ENCODE measurements at regions not wholly inside any gene's neighbourhood (a gene's known extent, or its start where the extent isn't known, plus 50 kb on each side); places are given as distances from the start of the nearest gene placed in this dataset.

DNA sequence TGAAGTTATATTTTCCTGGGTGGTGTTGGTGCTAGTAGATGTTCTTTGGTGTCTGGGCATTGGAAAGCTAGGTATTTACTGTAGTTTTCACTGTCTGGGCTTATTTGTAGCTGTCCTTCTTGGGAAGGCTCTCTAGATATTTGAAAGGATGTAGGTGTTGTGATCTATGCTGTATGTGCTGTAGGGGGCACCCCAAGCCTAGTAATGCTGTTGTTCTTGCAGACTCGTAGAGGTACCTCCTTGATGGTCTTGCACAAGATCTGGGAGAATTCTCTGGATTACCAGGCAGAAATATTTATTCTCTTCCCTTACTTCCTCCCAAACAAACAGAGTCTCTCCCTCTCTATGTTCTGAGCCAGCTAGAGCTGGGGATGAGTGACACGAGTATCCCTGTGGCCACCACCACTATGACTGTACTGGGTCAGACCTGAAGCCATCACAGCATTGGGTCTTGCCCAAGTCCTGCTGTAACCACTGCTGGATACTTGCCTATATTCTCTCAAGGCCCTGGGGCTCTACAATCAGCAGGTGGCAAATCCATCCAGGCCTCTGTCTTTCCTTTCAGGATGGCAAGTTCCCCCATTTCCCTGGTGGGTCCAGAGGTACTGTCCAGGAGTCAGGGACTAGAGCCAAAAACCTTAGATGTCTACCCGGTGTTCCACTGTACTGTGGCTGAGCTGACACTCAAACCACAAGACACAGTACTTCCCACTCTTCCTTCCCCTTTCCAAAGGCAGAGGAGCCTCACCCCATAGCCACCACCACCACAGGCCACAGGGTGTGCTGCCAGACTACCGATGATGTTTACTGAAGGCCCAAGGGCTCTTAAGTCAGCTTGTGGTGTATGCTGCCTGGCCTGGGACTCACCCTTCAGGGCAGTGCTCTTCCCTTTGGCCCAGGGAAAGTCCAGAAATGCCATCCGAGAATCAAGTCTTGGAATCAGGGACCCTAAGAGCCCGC lies 195.2 kb upstream of the DPPA4 start:
- H3K9me3 ChIP-seq (replicated peaks), result no peaks in the 10 kb centered on the region
- no peaks in the 10 kb centered on the region for H3K36me3 ChIP-seq
- no peak overlapping the region for H3K27ac ChIP-seq
- DNase-seq (ENCODE audit: low read depth in 1 of 2, low spot score in 2 of 2), result no peak
- no peaks in the 10 kb centered on the region for H3K27me3 ChIP-seq (replicated peaks)
- H3K4me1 ChIP-seq (replicated peaks), result no peaks in the 10 kb centered on the region
- no peak overlapping the region for H3K4me3 ChIP-seq

DNA sequence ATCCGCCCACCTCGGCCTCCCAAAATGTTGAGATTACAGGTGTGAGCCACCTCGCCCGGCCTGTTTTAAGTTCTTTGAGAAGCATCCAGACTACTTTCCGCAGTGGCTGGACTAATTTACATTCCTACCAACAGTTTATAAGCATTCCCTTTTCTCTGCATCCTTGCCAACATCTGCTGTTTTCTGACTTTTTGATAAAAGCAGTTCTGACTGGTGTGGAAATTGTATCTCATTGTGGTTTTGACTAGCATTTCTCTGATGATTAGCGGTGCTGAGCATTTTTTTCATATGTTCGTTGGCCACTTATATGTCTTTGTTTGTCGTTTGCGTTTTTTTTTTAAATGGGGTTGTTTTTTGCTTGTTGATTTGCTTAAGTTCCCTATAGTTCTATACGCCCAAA lies 208.4 kb upstream of the DPPA4 start:
- no peak for DNase-seq (ENCODE audit: low read depth in 1 of 2, low spot score in 2 of 2)
- Histone ChIP-seq H3K27ac (no peak overlapping the region), H3K4me3 (no peak overlapping the region), H3K4me1 (replicated peaks) (no peaks in the 10 kb centered on the region), H3K27me3 (replicated peaks) (no peaks in the 10 kb centered on the region), H3K9me3 (replicated peaks) (no peaks in the 10 kb centered on the region), H3K36me3 (no peaks in the 10 kb centered on the region)

DNA sequence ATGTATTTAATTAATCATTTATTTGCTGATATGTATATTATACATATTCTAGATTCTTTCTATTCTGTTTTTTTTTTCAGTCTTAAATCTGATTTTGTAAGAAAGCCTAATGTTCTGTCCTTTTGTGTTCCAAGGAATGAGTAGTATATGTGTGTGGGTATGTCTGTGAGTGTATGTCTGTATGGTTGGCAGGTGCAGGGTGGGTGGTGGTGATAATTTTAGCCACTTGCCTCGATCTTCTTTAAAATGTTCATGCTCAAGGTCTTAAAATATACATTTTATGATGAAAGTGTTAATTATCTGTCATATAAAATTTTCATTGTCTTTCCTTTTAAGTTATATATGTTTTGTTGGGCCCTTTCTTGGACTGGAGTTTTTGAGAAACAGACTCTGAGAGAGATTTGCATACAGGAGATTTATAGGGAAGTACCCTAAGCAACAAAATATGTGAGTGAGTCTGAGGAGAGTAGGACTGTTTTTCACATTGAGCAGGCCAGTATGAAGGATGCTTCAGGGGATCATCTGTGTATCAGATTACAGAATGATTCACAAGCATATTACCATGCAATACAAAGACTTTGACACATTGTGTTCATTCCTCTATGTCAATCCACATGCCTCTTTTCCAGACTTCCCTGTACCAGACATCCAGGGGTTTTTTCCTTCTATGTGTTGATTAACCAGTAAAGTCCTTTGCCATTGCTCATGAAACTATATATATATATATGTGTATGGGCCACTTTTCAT lies 211.0 kb upstream of the DPPA4 start:
- H3K27ac ChIP-seq, result no peak overlapping the region

DNA sequence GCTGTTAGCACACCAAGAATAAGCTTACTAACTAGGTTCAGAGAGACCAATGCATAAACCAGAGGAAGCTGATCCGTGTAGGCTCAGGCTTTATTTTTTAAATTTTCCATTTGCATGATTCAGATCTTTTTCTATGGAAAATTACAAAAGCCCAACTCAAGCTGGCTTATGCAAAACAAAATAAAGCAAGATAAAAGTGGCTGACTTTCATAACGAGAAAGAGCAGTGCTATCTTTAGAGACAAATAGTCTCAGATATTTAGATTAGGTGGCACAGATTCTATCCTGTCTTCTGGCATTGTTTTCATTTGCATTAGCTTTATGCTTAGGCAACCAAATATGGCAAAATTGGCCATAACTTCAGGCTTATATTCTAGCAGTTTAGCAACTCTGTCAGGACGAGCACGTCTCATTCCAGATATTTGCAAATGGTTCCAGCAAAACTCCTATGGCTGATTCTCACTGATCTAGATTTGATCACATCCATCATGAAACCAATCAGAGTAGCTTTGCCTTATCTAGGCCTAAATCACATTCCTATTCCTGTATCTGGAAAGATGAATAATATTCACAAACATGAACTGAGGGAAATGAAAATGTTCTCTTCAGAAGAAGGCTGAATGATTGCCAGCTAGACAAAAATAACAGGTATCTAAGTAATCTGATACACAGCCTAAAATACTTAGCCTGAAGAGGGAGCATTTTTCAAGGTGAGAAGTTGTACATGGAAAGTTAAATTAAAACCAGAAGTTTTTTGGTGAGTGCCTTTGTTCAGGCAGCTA lies 216.4 kb upstream of the DPPA4 start:
- Histone ChIP-seq H3K4me3 (no peak overlapping the region), H3K27me3 (replicated peaks) (no peaks in the 10 kb centered on the region), H3K9me3 (replicated peaks) (no peaks in the 10 kb centered on the region), H3K27ac (no peak overlapping the region), H3K4me1 (replicated peaks) (no peaks in the 10 kb centered on the region), H3K36me3 (no peaks in the 10 kb centered on the region)
- DNase-seq (ENCODE audit: low read depth in 1 of 2, low spot score in 2 of 2), result no peak

More for the DNA sequence above, 211.0 kb upstream of the DPPA4 start:
- Histone ChIP-seq H3K4me3 (no peak overlapping the region), H3K4me1 (replicated peaks) (no peaks in the 10 kb centered on the region), H3K9me3 (replicated peaks) (no peaks in the 10 kb centered on the region), H3K36me3 (no peaks in the 10 kb centered on the region), H3K27me3 (replicated peaks) (no peaks in the 10 kb centered on the region)
- DNase-seq (ENCODE audit: low read depth in 1 of 2, low spot score in 2 of 2), result no peak

DNA sequence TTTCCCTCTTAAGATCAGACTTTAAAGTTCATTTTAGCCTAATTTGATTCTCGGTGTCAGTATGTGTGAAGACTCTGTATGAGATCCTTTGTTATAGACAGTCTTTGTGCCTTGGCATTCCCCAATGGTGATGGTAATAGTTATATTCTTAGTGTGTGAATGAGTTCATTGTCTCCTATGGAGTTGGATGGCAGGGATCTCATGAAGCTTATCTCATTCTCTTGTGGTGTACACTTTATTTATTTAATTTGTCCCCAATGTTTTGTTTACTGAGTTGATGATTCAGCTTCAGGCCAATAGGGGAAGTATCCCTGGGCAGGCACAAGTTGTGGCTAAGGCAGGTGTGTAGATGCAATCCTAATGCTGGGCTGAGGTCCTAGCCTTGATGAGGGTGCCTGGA lies 222.0 kb upstream of the DPPA4 start:
- no peak for DNase-seq (ENCODE audit: low read depth in 1 of 2, low spot score in 2 of 2)

DNA sequence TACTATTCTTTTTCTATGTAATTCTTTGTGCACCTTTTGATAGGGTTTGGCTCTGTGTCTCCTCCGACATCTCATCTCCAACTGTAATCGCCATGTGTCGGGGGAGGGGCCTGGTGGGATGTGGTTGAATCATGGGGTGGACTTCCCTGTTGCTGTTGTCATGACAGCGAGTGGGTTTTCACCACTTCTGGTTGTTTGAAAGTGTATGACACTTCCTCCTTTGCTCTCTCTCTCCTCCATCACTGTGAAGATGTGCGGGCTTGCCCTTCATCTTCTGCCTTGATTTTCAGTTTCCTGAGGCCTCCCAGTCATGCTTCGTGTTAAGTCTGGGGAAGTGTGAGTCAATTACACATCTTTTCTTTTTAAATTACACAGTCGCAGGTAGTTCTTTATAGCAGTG lies 225.8 kb upstream of the DPPA4 start:
- Histone ChIP-seq H3K27me3 (replicated peaks) (no peaks in the 10 kb centered on the region), H3K9me3 (replicated peaks) (no peaks in the 10 kb centered on the region), H3K4me1 (replicated peaks) (no peaks in the 10 kb centered on the region), H3K27ac (no peak overlapping the region), H3K36me3 (no peaks in the 10 kb centered on the region), H3K4me3 (no peak overlapping the region)
- DNase-seq (ENCODE audit: low read depth in 1 of 2, low spot score in 2 of 2), result no peak

More for the DNA sequence above, 222.0 kb upstream of the DPPA4 start:
- Histone ChIP-seq H3K4me1 (replicated peaks) (no peaks in the 10 kb centered on the region), H3K27ac (no peak overlapping the region), H3K36me3 (no peaks in the 10 kb centered on the region), H3K4me3 (no peak overlapping the region), H3K9me3 (replicated peaks) (no peaks in the 10 kb centered on the region), H3K27me3 (replicated peaks) (no peaks in the 10 kb centered on the region)

DNA sequence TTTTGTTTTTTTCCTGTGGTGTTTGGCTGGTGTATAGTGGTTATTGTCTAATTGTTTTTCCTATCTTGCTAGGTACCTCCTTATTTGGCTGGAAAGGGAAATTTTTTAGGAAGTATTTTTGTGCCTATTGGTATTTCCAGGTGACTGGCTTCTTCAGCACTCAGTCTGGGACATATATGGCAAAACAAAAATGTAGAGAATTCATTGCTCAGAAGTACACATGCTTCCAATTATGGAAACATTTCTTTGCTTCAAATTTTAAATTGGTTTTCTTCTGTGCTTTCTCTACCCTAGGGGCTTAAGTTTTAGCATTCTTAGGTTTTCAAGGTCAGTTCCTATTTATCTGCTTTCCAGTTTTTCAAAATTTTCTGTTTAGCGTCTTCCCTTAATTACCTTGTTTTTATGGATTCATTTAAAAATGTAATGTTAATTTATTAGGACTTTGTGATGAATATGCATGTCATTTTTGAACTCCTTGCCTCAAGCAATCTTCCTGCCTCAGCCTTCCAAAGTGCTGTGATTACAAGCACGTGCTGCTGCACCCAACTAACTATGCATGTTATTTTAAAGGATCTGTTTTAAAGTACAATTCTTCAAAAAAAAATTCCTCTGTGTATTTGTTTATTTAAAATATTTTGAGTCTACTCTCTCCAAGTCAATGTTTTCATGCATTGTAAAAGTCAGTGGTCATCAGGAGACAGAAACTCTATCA lies 231.9 kb upstream of the DPPA4 start:
- no peaks in the 10 kb centered on the region for H3K27me3 ChIP-seq (replicated peaks)
- no peak overlapping the region for H3K4me3 ChIP-seq
- H3K4me1 ChIP-seq (replicated peaks), result no peaks in the 10 kb centered on the region
- DNase-seq (ENCODE audit: low read depth in 1 of 2, low spot score in 2 of 2), result no peak
- no peaks in the 10 kb centered on the region for H3K36me3 ChIP-seq
- no peaks in the 10 kb centered on the region; the same call in 1 of the 2 replicates for H3K9me3 ChIP-seq (replicated peaks)
- H3K27ac ChIP-seq, result no peak overlapping the region

DNA sequence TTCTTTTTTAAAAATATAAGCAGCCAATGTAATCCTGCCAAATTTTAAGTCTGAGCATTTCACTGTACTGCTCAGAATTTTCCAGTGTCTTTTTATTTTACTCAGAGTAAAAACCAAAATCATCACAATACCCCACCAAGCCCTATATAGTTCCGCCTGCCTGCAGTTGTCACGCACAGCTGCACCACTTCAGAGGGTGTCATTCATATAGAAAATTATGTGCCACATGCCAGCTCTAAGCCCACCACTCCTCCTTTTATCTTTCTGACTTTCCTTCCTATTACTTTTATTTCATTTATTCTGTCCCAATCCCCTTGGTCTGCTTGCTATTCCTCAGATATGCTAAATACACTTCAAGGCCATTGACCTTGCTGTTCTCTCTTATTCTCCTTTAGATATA lies 233.1 kb upstream of the DPPA4 start:
- no peaks in the 10 kb centered on the region for H3K27me3 ChIP-seq (replicated peaks)
- H3K27ac ChIP-seq, result no peak overlapping the region
- no peaks in the 10 kb centered on the region for H3K36me3 ChIP-seq
- no peak overlapping the region for H3K4me3 ChIP-seq
- no peaks in the 10 kb centered on the region; the same call in 1 of the 2 replicates for H3K9me3 ChIP-seq (replicated peaks)
- H3K4me1 ChIP-seq (replicated peaks), result no peaks in the 10 kb centered on the region
- no peak for DNase-seq (ENCODE audit: low read depth in 1 of 2, low spot score in 2 of 2)

DNA sequence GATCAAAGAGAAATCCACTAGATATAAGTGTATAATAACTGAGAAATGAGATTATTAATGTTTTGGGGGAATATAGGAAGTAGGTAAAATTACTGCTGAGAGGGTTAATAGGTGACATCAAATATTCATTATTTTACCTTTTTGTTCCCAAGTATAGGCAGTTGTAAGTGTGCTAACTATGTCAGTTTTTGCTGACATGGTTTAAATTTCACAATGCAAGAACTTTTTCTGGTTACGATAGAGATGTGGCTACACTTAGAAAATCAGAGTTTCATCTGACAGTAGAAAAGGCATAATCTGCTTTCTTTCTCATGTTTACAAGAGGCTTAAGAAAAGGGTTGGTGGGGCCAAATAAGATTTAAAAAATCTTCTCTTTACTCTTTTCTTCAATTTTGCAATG lies 235.0 kb upstream of the DPPA4 start:
- H3K27ac ChIP-seq, result no peak overlapping the region
- H3K36me3 ChIP-seq, result no peaks in the 10 kb centered on the region
- no peaks in the 10 kb centered on the region for H3K4me1 ChIP-seq (replicated peaks)
- H3K4me3 ChIP-seq, result no peak overlapping the region
- no peaks in the 10 kb centered on the region; the same call in 1 of the 2 replicates for H3K9me3 ChIP-seq (replicated peaks)
- no peak for DNase-seq (ENCODE audit: low read depth in 1 of 2, low spot score in 2 of 2)
- H3K27me3 ChIP-seq (replicated peaks), result no peaks in the 10 kb centered on the region

DNA sequence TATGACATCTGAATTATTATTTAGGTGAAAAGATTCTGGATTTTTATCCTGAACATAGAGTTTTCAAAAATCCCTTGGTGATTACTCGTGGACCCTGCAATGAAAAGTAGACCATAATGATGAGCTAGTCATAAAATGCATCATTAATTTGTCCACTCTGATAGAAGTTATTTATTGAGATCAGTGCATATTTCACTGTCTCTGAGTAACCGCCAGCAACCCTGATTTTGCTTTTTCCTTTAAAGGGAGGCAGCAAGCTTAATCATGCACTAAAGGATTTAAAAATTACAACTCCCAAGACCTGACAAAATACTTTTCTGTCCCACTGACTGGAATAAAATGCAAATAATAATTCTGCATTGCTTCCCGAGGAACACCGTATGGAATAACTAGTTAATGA lies 259.6 kb upstream of the DPPA4 start:
- H3K4me3 ChIP-seq, result no peak overlapping the region
- H3K27me3 ChIP-seq (replicated peaks), result no peaks in the 10 kb centered on the region
- H3K9me3 ChIP-seq (replicated peaks), result no peaks in the 10 kb centered on the region; the same call in 1 of the 2 replicates
- H3K4me1 ChIP-seq (replicated peaks), result no peaks in the 10 kb centered on the region
- no peak for DNase-seq (ENCODE audit: low read depth in 1 of 2, low spot score in 2 of 2)
- H3K27ac ChIP-seq, result no peak overlapping the region
- no peaks in the 10 kb centered on the region for H3K36me3 ChIP-seq

DNA sequence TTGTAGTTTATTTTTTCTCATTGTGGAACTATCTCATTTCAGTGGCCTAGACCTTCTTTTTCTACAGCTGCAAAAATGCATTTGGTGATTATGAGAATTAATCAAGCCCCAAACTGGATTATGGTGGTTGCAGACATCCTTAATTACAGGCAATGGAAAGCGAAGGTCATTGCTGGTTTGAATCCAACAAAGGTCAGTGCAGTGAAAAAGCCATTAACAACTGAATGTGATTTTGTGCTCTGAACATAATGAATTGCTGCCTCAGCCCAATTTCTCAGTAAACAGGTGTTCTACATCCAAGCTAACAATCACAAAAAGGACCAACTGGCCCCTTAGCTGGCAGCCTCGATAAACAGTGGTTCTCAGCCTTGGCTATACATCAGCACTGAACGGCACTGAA lies 260.1 kb upstream of the DPPA4 start:
- Histone ChIP-seq H3K27ac (no peak overlapping the region), H3K9me3 (replicated peaks) (no peaks in the 10 kb centered on the region; the same call in 1 of the 2 replicates), H3K4me1 (replicated peaks) (no peaks in the 10 kb centered on the region), H3K27me3 (replicated peaks) (no peaks in the 10 kb centered on the region), H3K4me3 (no peak overlapping the region), H3K36me3 (no peaks in the 10 kb centered on the region)
- DNase-seq (ENCODE audit: low read depth in 1 of 2, low spot score in 2 of 2), result no peak

DNA sequence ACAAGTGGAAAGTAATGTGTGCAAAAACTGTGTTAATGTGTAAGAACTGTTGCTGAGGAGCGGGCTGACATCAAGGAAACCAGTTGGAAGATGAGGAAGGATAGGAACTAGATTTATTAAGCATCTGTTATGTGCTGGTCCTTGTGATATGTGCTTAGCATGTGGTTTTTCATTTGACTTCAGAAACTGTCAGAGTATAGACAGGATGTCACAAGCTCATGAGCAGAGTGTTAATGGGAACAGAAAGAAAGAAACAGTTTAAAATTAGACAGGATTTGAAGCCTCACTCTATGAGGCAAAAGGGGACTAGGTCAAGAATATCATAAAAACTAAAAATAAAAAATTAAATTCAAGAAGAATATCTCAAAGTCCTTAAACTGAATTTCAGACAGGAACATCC lies 270.6 kb upstream of the DPPA4 start:
- Histone ChIP-seq H3K27me3 (replicated peaks) (no peaks in the 10 kb centered on the region), H3K4me3 (no peak overlapping the region), H3K9me3 (replicated peaks) (no peaks in the 10 kb centered on the region), H3K27ac (no peak overlapping the region), H3K4me1 (replicated peaks) (no peaks in the 10 kb centered on the region), H3K36me3 (no peaks in the 10 kb centered on the region)
- no peak for DNase-seq (ENCODE audit: low read depth in 1 of 2, low spot score in 2 of 2)

DNA sequence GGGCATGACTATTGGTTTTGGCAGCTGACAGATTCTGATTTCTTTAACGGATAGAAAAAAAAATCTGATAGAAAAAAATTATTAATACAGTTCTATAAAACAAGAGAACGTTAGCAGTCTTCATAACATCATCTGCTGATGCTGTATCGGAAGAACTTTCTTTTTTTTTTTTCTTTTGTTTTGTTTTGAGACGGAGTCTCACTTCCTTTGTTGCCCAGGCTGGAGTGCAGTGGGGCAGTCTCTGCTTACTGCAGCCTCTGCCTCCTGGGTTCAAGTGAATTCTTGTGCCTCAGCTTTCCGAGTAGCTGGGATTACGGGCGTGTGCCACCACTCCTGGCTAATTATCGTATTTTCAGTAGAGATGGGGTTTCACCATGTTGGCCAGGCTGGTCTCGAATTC lies 271.2 kb upstream of the DPPA4 start:
- H3K27ac ChIP-seq, result no peak overlapping the region
- no peaks in the 10 kb centered on the region for H3K27me3 ChIP-seq (replicated peaks)
- H3K9me3 ChIP-seq (replicated peaks), result no peaks in the 10 kb centered on the region
- no peak for DNase-seq (ENCODE audit: low read depth in 1 of 2, low spot score in 2 of 2)
- H3K4me1 ChIP-seq (replicated peaks), result no peaks in the 10 kb centered on the region
- H3K4me3 ChIP-seq, result no peak overlapping the region
- no peaks in the 10 kb centered on the region for H3K36me3 ChIP-seq
